ENCODE measurements at regions not wholly inside any gene's neighbourhood (a gene's known extent, or its start where the extent isn't known, plus 50 kb on each side); places are given as distances from the start of the nearest gene placed in this dataset.
"Not testable (repeated sequence)": the region's sequence is repeated elsewhere in the genome, so short reads cannot be mapped to it uniquely, and the experiment has no call there.

- DNase-seq = no peak
Observed at GRCh38 chr2:33907866-33908265, 308.8 kb upstream of the FAM98A start.

DNA sequence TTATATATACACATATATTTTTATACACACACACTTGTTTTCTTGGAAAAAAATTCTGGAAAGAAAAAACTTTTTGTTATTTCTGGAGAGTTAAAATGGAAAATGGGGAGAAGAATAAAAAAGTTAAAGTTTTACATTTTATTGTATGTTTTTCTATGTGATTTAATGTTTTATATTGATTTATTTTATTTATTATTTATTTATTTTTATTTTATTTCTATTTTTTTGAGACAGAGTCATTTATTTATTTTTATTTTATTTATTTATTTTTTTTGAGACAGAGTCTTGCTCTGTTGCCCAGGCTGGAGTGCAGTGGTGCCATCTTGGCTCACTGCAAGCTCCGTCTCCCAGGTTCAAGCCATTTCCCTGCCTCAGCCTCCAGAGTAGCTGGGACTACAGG is 307.0 kb upstream of the FAM98A start:
- DNase-seq = not testable (repeated sequence)

DNA sequence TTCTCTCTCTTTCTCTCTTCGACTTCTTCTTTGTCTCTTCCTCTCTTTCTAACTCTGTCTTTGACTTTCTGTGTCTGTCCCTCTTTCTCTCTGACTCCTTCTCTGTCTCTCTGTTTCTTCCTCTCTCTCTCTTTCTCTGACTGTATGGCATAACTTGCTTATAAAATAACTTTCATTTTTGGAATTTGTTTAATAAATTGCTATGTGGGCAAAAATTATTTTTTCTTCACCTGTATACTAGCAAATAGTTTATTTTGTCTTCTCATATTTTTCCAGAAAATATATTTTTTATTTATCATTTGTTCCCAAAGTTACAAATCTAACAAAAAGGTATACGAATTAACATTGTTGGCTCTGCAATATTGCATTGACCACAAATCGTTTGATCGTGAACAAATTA is 305.7 kb upstream of the FAM98A start:
- DNase-seq = no peak

- DNase-seq = no peak
Observed at GRCh38 chr2:33903701-33904100, 304.6 kb upstream of the FAM98A start.

DNA sequence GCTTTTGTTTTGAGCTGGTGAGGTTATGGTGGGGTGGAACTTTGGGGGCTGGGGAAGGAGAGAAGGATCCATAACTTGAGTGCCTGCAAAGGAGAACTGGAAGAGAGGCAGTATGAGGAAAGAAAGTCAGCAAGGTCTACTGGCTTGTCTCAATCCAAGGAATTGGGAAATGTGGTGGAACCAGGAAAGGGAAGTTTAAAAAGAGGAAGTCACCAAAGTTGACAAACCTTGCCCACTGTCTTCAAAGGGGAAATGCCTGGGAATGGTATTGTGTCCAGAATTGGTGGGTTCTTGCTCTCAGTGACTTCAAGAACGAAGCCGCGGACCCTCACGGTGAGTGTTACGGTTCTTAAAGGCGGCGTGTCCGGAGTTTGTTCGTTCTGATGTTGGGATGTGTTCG is 304.1 kb upstream of the FAM98A start:
- DNase-seq = no peak

- no peak for DNase-seq
Observed at GRCh38 chr2:33900610-33901009, 301.5 kb upstream of the FAM98A start.

- DNase-seq = no peak
Observed at GRCh38 chr2:33897741-33898140, 298.6 kb upstream of the FAM98A start.

DNA sequence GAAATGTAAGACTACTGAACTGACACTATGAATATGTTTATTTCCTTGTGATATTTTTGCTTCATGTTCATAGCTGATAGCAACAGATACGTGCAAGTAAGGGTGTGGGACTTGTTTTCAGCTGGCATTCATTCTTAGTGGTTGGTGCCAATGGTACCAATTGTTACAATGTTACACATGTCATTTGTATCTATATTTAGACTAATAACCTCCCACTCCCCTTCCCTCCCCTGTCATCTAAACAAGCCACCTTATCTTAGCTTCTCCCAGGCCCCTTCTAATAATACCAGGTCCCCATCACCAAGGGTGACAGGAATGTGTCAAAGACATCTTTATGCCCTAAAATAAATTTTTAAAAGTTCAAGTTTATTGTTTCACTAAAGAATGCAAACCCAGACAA is 294.7 kb upstream of the FAM98A start:
- no peak for DNase-seq

GRCh38 chr2:33891616-33892015 is 292.5 kb upstream of the FAM98A start:
- DNase-seq = no peak

- DNase-seq = no peak
Observed at GRCh38 chr2:33890686-33891085, 291.6 kb upstream of the FAM98A start.

- no peak for DNase-seq
Observed at GRCh38 chr2:33877348-33878016, 278.4 kb upstream of the FAM98A start.

GRCh38 chr2:33873076-33873605 is 274.0 kb upstream of the FAM98A start:
- no peak for DNase-seq

GRCh38 chr2:33859811-33860461 is 260.8 kb upstream of the FAM98A start:
- DNase-seq = no peak

- no peak for DNase-seq
Observed at GRCh38 chr2:33859176-33859575, 260.1 kb upstream of the FAM98A start.

- no peak for DNase-seq
Observed at GRCh38 chr2:33848486-33848885, 249.4 kb upstream of the FAM98A start.

GRCh38 chr2:33839791-33840190 is 240.7 kb upstream of the FAM98A start:
- no peak for DNase-seq

- no peak for DNase-seq
Observed at GRCh38 chr2:33836628-33837027, 237.5 kb upstream of the FAM98A start.

GRCh38 chr2:33835911-33836310 is 236.8 kb upstream of the FAM98A start:
- no peak for DNase-seq

DNA sequence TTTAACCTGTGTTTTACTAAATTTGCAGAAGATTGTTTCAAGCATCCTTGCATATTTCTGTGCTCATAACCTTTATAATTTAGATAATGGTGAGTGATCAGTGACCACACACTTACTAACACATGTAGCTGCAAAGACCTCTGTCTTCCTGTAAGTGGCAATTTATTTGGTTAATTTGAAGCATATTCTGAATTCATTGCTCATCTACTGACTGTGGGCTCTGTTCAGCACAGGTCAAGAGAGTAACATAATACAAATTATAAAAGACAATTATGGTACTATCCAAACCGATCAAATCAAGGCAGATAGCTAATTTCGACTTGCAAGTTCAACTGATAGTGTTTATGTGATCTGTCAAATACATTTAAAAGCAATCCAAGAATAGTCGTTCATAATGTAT is 223.9 kb upstream of the FAM98A start:
- DNase-seq = no peak

GRCh38 chr2:33812707-33813106 is 213.6 kb upstream of the FAM98A start:
- DNase-seq = no peak

DNA sequence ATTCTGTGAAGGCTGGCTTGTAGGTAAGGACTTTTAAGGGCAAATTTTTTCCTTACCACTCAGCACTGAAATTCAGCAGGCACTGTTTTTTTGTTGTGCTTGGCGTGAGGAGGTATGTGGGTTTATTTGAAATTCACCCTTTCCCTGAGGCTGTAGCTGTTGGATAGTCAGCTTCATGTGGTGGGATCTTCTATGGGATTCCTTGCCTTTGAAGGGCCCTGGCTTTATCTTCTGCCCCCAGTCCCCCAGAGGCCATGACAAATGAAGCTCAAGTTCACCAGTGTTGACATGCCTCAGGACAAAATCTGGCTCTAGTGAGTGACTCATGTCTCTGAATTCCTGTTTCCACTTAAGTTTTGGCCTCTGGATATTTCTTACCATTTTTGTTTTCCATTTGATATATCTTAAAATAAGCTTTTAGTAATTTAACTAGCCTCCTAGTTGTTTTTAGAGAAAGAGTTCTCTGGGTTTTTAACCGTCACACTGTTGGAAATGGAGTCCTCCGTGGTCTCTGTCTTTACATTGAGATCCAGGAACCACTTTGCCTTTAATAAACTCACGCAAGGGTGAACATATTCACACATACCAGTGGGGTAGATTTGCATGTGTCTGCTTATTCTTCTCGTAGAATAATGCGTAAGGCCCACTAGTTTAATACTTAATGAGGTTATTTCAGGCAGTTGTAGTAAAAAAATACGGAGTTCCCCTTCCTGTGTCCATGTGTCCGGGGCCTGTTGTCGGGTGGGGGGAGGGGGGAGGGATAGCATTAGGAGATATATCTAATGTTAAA is 211.1 kb upstream of the FAM98A start:
- no peak for DNase-seq

DNA sequence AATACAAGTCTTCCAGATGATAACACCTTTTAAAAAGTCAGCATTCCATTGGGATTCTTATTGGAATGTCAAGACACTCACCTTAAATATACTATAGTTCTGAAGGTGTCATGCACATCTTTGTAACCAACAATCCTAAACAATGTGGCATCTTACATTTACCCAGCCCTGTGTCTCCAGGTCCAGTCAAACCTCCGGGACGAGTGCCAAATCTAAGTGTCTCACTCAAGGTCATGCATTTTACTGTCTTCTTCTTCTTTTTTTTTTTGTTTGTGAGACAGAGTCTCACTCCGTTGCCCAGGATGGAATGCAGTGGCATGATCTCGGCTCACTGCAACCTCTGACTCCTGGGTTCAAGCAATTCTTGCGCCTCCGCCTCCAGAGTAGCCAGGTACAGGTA is 206.9 kb upstream of the FAM98A start:
- DNase-seq = no peak

DNA sequence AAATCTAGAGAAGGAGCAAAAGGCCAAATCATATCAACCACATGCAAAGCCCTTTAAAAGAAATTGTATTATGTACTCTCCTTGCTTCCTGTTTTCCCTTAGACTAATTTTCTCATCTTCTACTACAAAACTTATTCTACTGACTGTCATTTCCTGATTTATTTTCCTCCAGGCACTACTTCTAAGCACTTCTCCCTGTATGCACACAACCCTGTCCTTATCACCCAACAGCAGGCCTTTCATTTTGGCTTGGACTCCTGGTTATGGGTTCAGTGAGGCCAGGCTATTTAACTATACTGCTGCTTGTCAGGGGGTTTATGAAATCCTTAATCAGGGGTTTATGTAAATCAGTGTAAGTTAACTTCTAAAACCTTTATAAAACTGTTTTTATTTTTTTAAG is 205.1 kb upstream of the FAM98A start:
- no peak for DNase-seq

GRCh38 chr2:33796511-33796910 is 197.4 kb upstream of the FAM98A start:
- no peak for DNase-seq
